Loucy (cell line): ENCODE measurements at regions not wholly inside any gene's neighbourhood (a gene's known extent, or its start where the extent isn't known, plus 50 kb on each side); places are given as distances from the start of the nearest gene placed in this dataset.

Experiments used
- CTCF ChIP-seq: fragments of 200-600 bp; sonication (generic); conservative IDR thresholded peaks from 2 replicates; pipeline ENCODE4 v1.5.1; 2014; ENCODE audit warnings: mild to moderate bottlenecking, antibody characterized with exemption, low read length
- EZH2phosphoT487 ChIP-seq: fragments of 200-600 bp; IDR thresholded peaks from 2 replicates; pipeline ENCODE4 v1.6.1; 2018; ENCODE audit warnings: antibody characterized with exemption, mild to moderate bottlenecking, moderate library complexity, borderline replicate concordance

DNA sequence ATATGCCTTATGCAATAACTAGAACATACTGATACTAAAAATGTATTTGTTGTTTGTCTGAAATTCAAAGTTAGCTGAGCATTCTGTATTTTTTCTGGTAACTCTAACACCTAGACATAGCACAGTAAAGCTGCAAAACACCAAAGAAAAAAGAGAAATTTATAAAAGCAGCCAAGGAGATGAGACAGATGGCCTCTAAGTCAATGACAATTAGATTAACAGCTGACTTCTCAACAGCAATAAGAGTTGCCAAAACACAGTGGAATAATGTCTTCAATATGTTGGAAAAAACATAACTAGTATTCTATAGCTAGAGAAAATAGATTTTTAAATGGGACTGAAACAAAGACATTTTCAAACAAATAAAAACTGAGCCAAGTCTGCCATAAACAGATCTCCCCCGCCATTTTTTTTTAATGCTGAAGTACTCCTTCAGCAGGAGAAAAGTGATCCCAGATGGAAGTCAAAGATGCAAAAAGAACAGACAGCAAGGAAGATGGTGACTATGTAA is 81.3 kb downstream of the SYF2 start:
- TF ChIP-seq CTCF, result no peak
- TF ChIP-seq EZH2phosphoT487, result no peak
